ENCODE measurements at regions not wholly inside any gene's neighbourhood (a gene's known extent, or its start where the extent isn't known, plus 50 kb on each side); places are given as distances from the start of the nearest gene placed in this dataset.

DNA sequence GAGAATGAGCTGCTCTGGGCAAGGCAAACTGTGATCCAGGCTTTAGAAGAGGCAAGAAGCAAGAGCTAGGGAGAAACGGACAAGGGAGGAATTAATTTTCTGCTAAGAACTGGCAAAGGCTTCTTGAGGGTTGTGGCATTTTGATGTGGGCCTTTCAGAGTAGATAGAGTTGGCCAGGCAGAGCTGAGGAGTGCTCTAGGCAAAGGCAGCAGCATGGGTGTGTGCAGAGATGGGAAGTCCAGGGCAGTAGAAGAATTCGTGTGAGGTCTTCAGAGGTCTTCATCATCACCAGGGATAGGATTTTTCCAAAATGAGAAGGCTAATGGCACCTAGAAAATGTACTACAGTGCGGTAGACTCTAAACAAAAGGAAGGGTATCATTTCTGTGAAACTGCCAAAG lies 237.8 kb downstream of the LTN1 start:
- Histone ChIP-seq H2BK12ac (ENCODE audit: low read length) (no peak overlapping the region), H4K91ac (ENCODE audit: low read depth, low read length) (no peak overlapping the region), H3K4me3 (ENCODE audit: low read depth, low read length) (no peak overlapping the region), H4K8ac (ENCODE audit: low read depth, low read length) (no peak overlapping the region), H3K79me1 (ENCODE audit: low read length) (peaks cover 2% of the 10 kb centered on the region), H3K9me3 (ENCODE audit: insufficient read depth, low read depth, low read length) (no peaks in the 10 kb centered on the region), H2AK5ac (ENCODE audit: low read length) (no peak overlapping the region), H2BK120ac (ENCODE audit: insufficient read depth, low read length, poor library complexity) (peak overlapping the region; percentile 31), H3K18ac (ENCODE audit: low read length) (no peak overlapping the region), H2AFZ (ENCODE audit: insufficient read depth, low read length, poor library complexity) (no peak overlapping the region), H3K9ac (ENCODE audit: low read length) (no peak overlapping the region), H4K12ac (ENCODE audit: low read depth, low read length) (no peak overlapping the region), H3K27me3 (ENCODE audit: insufficient read depth, low read length) (no peaks in the 10 kb centered on the region), H3K4me2 (ENCODE audit: low read length) (no peak overlapping the region), H2BK5ac (ENCODE audit: low read depth, low read length, poor library complexity) (no peak overlapping the region), H3K4me1 (ENCODE audit: control insufficient read depth in 1 of 2, insufficient read depth in 2 of 2, low read length in 2 of 2) (no peaks in the 10 kb centered on the region), H3K4ac (ENCODE audit: low read depth, low read length) (no peak overlapping the region), H3K79me2 (ENCODE audit: control insufficient read depth, insufficient read depth, low read length, poor library complexity) (no peaks in the 10 kb centered on the region), H3K14ac (ENCODE audit: low read length) (no peak overlapping the region), H3K23ac (ENCODE audit: low read length) (no peak overlapping the region), H3K27ac (ENCODE audit: low read depth, low read length) (no peak overlapping the region), H3K36me3 (ENCODE audit: control insufficient read depth in 1 of 2, insufficient read depth in 2 of 2, low read length in 2 of 2) (no peaks in the 10 kb centered on the region)
- no peak for DNase-seq
- WGBS (ENCODE audit: extremely low coverage, insufficient coverage, insufficient read length) = no CpG with 5 or more reads among the region's 3 CpGs

DNA sequence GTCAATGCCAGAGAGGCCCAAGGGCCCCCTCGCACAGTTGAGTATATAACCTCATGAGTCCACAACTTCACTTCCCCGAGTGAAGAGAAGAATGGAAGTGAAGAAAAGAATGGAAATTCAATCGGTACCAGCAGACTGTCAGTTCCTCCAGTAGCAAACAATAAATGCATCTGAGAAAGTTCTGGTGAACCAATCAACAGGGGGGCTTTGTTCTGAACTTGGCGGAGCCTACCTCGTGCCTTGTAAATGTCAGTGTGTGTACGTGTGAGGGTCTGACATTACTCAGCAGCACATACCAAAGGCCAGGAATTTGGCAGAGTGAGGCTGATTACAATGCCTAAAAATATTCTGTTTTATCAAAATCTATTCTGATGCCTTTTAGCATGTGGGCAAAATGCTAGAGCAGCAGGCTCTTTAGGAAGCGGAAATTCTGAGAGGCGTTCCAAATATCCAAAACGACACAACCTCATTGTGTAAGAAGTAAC lies 238.5 kb downstream of the LTN1 start:
- Histone ChIP-seq H3K9ac (ENCODE audit: low read length) (no peak overlapping the region), H2AFZ (ENCODE audit: insufficient read depth, low read length, poor library complexity) (no peak overlapping the region), H3K9me3 (ENCODE audit: insufficient read depth, low read depth, low read length) (no peaks in the 10 kb centered on the region), H3K23ac (ENCODE audit: low read length) (no peak overlapping the region), H3K4ac (ENCODE audit: low read depth, low read length) (no peak overlapping the region), H2BK12ac (ENCODE audit: low read length) (no peak overlapping the region), H3K14ac (ENCODE audit: low read length) (no peak overlapping the region), H3K18ac (ENCODE audit: low read length) (no peak overlapping the region), H3K4me1 (ENCODE audit: control insufficient read depth in 1 of 2, insufficient read depth in 2 of 2, low read length in 2 of 2) (no peaks in the 10 kb centered on the region), H3K79me2 (ENCODE audit: control insufficient read depth, insufficient read depth, low read length, poor library complexity) (no peaks in the 10 kb centered on the region), H4K12ac (ENCODE audit: low read depth, low read length) (no peak overlapping the region), H4K8ac (ENCODE audit: low read depth, low read length) (no peak overlapping the region), H3K27ac (ENCODE audit: low read depth, low read length) (no peak overlapping the region), H2AK5ac (ENCODE audit: low read length) (no peak overlapping the region), H3K4me3 (ENCODE audit: low read depth, low read length) (no peak overlapping the region), H3K36me3 (ENCODE audit: control insufficient read depth in 1 of 2, insufficient read depth in 2 of 2, low read length in 2 of 2) (no peaks in the 10 kb centered on the region), H4K91ac (ENCODE audit: low read depth, low read length) (no peak overlapping the region), H3K79me1 (ENCODE audit: low read length) (peaks cover 2% of the 10 kb centered on the region), H3K4me2 (ENCODE audit: low read length) (no peak overlapping the region), H2BK5ac (ENCODE audit: low read depth, low read length, poor library complexity) (no peak overlapping the region), H3K27me3 (ENCODE audit: insufficient read depth, low read length) (no peaks in the 10 kb centered on the region), H2BK120ac (ENCODE audit: insufficient read depth, low read length, poor library complexity) (no peak overlapping the region)
- WGBS (ENCODE audit: extremely low coverage, insufficient coverage, insufficient read length) = no CpG with 5 or more reads among the region's 9 CpGs
- peak; percentile 53 to 81 for DNase-seq

DNA sequence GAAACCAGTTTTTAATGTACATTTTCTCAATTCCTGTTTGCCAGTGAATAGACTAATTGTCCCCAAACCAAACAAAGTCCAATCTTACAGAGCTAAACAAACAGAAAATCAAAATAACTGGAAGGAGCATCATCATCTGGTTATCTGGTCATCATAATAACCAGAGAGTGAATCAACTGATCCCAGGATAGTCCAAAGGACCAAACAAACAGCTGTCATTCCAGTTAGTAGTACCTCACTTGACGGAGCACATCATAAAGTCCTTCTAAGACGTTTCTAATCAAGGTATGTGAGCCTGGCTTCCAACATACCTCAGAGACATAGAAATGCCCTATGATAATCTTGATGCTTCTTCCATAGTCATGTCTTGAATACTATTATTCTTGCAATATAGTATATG lies 240.5 kb downstream of the LTN1 start:
- no peaks in the 10 kb centered on the region for H3K79me2 ChIP-seq (ENCODE audit: control insufficient read depth, insufficient read depth, low read length, poor library complexity)
- no peak overlapping the region for H3K18ac ChIP-seq (ENCODE audit: low read length)
- no peak overlapping the region for H3K4me2 ChIP-seq (ENCODE audit: low read length)
- no peak overlapping the region for H3K27ac ChIP-seq (ENCODE audit: low read depth, low read length)
- H2AFZ ChIP-seq (ENCODE audit: insufficient read depth, low read length, poor library complexity) = no peak overlapping the region
- peaks cover 2% of the 10 kb centered on the region for H3K79me1 ChIP-seq (ENCODE audit: low read length)
- H2AK5ac ChIP-seq (ENCODE audit: low read length) = no peak overlapping the region
- H4K8ac ChIP-seq (ENCODE audit: low read depth, low read length) = no peak overlapping the region
- H3K23ac ChIP-seq (ENCODE audit: low read length) = no peak overlapping the region
- no peak overlapping the region for H2BK12ac ChIP-seq (ENCODE audit: low read length)
- H3K9ac ChIP-seq (ENCODE audit: low read length) = no peak overlapping the region
- no peaks in the 10 kb centered on the region for H3K9me3 ChIP-seq (ENCODE audit: insufficient read depth, low read depth, low read length)
- H3K27me3 ChIP-seq (ENCODE audit: insufficient read depth, low read length) = no peaks in the 10 kb centered on the region
- no peak overlapping the region for H4K91ac ChIP-seq (ENCODE audit: low read depth, low read length)
- no peak overlapping the region for H3K4me3 ChIP-seq (ENCODE audit: low read depth, low read length)
- H3K36me3 ChIP-seq (ENCODE audit: control insufficient read depth in 1 of 2, insufficient read depth in 2 of 2, low read length in 2 of 2) = no peaks in the 10 kb centered on the region
- H4K12ac ChIP-seq (ENCODE audit: low read depth, low read length) = no peak overlapping the region
- DNase-seq = peak; percentile 69 to 89
- no peak overlapping the region for H2BK120ac ChIP-seq (ENCODE audit: insufficient read depth, low read length, poor library complexity)
- H3K4me1 ChIP-seq (ENCODE audit: control insufficient read depth in 1 of 2, insufficient read depth in 2 of 2, low read length in 2 of 2) = no peaks in the 10 kb centered on the region
- no peak overlapping the region for H3K14ac ChIP-seq (ENCODE audit: low read length)
- no CpG with 5 or more reads among the region's 2 CpGs for WGBS (ENCODE audit: extremely low coverage, insufficient coverage, insufficient read length)
- H3K4ac ChIP-seq (ENCODE audit: low read depth, low read length) = no peak overlapping the region
- H2BK5ac ChIP-seq (ENCODE audit: low read depth, low read length, poor library complexity) = no peak overlapping the region

DNA sequence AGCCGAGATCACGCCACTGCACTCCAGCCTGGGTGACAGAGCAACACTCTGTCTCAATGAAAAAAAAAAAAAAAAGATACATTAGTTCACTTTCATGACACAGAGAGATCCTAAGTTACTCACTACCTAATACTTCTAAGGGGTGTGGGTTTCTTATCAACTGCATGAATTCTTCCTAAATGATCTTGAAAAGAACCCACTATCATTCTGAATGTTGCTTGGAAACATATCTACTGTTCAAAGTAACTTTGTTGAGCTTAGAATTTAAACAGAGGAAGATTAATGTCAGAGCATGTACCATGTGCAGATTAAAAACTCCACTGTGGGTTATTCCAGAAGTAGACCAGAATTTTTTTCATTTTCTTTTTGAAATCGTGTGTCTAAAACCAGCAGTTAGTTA lies 241.5 kb downstream of the LTN1 start:
- DNase-seq = peak; percentile 17 to 67
- Histone ChIP-seq H3K79me2 (ENCODE audit: control insufficient read depth, insufficient read depth, low read length, poor library complexity) (no peaks in the 10 kb centered on the region), H3K4me1 (ENCODE audit: control insufficient read depth in 1 of 2, insufficient read depth in 2 of 2, low read length in 2 of 2) (no peaks in the 10 kb centered on the region), H3K18ac (ENCODE audit: low read length) (no peak overlapping the region), H2BK120ac (ENCODE audit: insufficient read depth, low read length, poor library complexity) (no peak overlapping the region), H3K23ac (ENCODE audit: low read length) (no peak overlapping the region), H2AFZ (ENCODE audit: insufficient read depth, low read length, poor library complexity) (no peak overlapping the region), H2BK5ac (ENCODE audit: low read depth, low read length, poor library complexity) (no peak overlapping the region), H3K4ac (ENCODE audit: low read depth, low read length) (no peak overlapping the region), H3K36me3 (ENCODE audit: control insufficient read depth in 1 of 2, insufficient read depth in 2 of 2, low read length in 2 of 2) (no peaks in the 10 kb centered on the region), H3K9ac (ENCODE audit: low read length) (no peak overlapping the region), H2BK12ac (ENCODE audit: low read length) (no peak overlapping the region), H3K4me2 (ENCODE audit: low read length) (no peak overlapping the region), H2AK5ac (ENCODE audit: low read length) (no peak overlapping the region), H3K14ac (ENCODE audit: low read length) (no peak overlapping the region), H3K27ac (ENCODE audit: low read depth, low read length) (no peak overlapping the region), H4K91ac (ENCODE audit: low read depth, low read length) (no peak overlapping the region), H4K8ac (ENCODE audit: low read depth, low read length) (no peak overlapping the region), H4K12ac (ENCODE audit: low read depth, low read length) (no peak overlapping the region), H3K79me1 (ENCODE audit: low read length) (peaks cover 2% of the 10 kb centered on the region), H3K27me3 (ENCODE audit: insufficient read depth, low read length) (no peaks in the 10 kb centered on the region), H3K9me3 (ENCODE audit: insufficient read depth, low read depth, low read length) (no peaks in the 10 kb centered on the region), H3K4me3 (ENCODE audit: low read depth, low read length) (no peak overlapping the region)
- WGBS (ENCODE audit: extremely low coverage, insufficient coverage, insufficient read length) = no CpG with 5 or more reads among the region's 3 CpGs
